22Rv1 (cell line): ENCODE measurements at regions not wholly inside any gene's neighbourhood (a gene's known extent, or its start where the extent isn't known, plus 50 kb on each side); places are given as distances from the start of the nearest gene placed in this dataset.

Source experiments
- H3K27ac ChIP-seq: fragments of 450-650 bp; 2 replicates; pipeline ENCODE4 v1.5.1; 2017
- CTCF ChIP-seq: fragments of 450-650 bp; IDR thresholded peaks from 2 replicates; pipeline ENCODE4 v1.5.1; 2017; ENCODE audit warnings: mild to moderate bottlenecking
- ZFX ChIP-seq: fragments of 450-650 bp; IDR thresholded peaks from 2 replicates; pipeline ENCODE4 v1.6.1; 2017; ENCODE audit warnings: antibody characterized with exemption, borderline replicate concordance

GRCh38 chr17:73969956-73970355 is 233.5 kb upstream of the RPL38 start:
- TF ChIP-seq ZFX (no peak), CTCF (no peak)
- H3K27ac ChIP-seq = no peak overlapping the region

GRCh38 chr17:73971127-73971526 is 232.4 kb upstream of the RPL38 start:
- no peak for TF ChIP-seq ZFX
- TF ChIP-seq CTCF = no peak
- H3K27ac ChIP-seq = no peak overlapping the region

- H3K27ac ChIP-seq = no peak overlapping the region
Measured at GRCh38 chr17:73972056-73972455, 231.4 kb upstream of the RPL38 start.

GRCh38 chr17:73972901-73973300 is 230.6 kb upstream of the RPL38 start:
- no peak overlapping the region for H3K27ac ChIP-seq
- TF ChIP-seq ZFX (no peak), CTCF (no peak)

More at GRCh38 chr17:73972056-73972455, 231.4 kb upstream of the RPL38 start:
- no peak for TF ChIP-seq CTCF
- TF ChIP-seq ZFX = no peak

GRCh38 chr17:73973586-73974409 is 229.7 kb upstream of the RPL38 start:
- no peak overlapping the region for H3K27ac ChIP-seq
- no peak for TF ChIP-seq CTCF
- TF ChIP-seq ZFX = no peak

GRCh38 chr17:73974536-73974935 is 228.9 kb upstream of the RPL38 start:
- no peak overlapping the region for H3K27ac ChIP-seq
- TF ChIP-seq CTCF (no peak), ZFX (no peak)

GRCh38 chr17:73976147-73976546 is 227.3 kb upstream of the RPL38 start:
- TF ChIP-seq CTCF (no peak), ZFX (no peak)
- H3K27ac ChIP-seq = no peak overlapping the region
